HG02973 (cell line): ENCODE measurements at regions not wholly inside any gene's neighbourhood (a gene's known extent, or its start where the extent isn't known, plus 50 kb on each side); places are given as distances from the start of the nearest gene placed in this dataset.

Experiments used
- ATAC-seq: cut with Tn5 transposase; IDR thresholded peaks from one replicate; pipeline ENCODE4 v1.9.1; 2021; ENCODE audit warnings: moderate library complexity; ENCODE audit not compliant: unreplicated experiment

GRCh38 chr2:15832849-15833680, 107.3 kb upstream of the MYCN start:
- ATAC-seq: no peak

GRCh38 chr2:15833731-15834130, 106.6 kb upstream of the MYCN start:
- ATAC-seq: no peak

GRCh38 chr2:15834381-15835031, 105.8 kb upstream of the MYCN start:
- ATAC-seq: no peak

- no peak for ATAC-seq
Measured at GRCh38 chr2:15835991-15836688, 104.2 kb upstream of the MYCN start.

GRCh38 chr2:15836689-15837610, 103.4 kb upstream of the MYCN start:
- ATAC-seq: no peak

- ATAC-seq: no peak
Measured at GRCh38 chr2:15838481-15839090, 101.8 kb upstream of the MYCN start.

GRCh38 chr2:15839426-15840124, 100.8 kb upstream of the MYCN start:
- no peak for ATAC-seq

- no peak for ATAC-seq
Measured at GRCh38 chr2:15840148-15840547, 100.2 kb upstream of the MYCN start.

- ATAC-seq: no peak
Measured at GRCh38 chr2:15840969-15841368, 99.4 kb upstream of the MYCN start.

GRCh38 chr2:15841776-15842560, 98.4 kb upstream of the MYCN start:
- no peak for ATAC-seq

- no peak for ATAC-seq
Measured at GRCh38 chr2:15842758-15843666, 97.3 kb upstream of the MYCN start.

GRCh38 chr2:15844211-15844801, 96.0 kb upstream of the MYCN start:
- ATAC-seq: no peak

GRCh38 chr2:15845294-15845693, 95.1 kb upstream of the MYCN start:
- ATAC-seq: no peak

- no peak for ATAC-seq
Measured at GRCh38 chr2:15845737-15846405, 94.5 kb upstream of the MYCN start.

GRCh38 chr2:15846626-15847025, 93.7 kb upstream of the MYCN start:
- no peak for ATAC-seq

GRCh38 chr2:15850534-15850933, 89.8 kb upstream of the MYCN start:
- no peak for ATAC-seq

- no peak for ATAC-seq
Measured at GRCh38 chr2:15851076-15851693, 89.2 kb upstream of the MYCN start.
